ENCODE measurements at regions not wholly inside any gene's neighbourhood (a gene's known extent, or its start where the extent isn't known, plus 50 kb on each side); places are given as distances from the start of the nearest gene placed in this dataset.

DNA sequence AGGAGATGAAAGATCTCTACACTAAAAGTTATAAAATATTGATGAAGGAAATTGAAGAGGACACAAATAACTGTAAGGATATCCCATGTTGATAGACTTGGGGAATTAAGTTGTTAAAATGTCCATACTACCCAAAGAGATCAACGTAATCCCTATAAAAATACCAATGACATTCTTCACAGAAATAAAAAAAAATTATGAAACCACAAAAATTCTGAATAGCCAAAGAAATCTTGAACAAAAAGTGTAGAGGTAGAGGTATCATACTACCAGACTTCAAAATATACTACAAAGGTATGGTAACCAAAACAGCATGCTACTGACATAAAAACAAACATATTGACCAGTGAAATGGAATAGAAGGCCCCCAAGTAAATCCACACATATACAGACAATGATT is 71.5 kb upstream of the ELL2 start:
- H3K9me2 ChIP-seq, result 0 out of 2 replicates have a peak, but pooled peaks cover 6% of the 10 kb centered on the region
- H3K27ac ChIP-seq (ENCODE audit: low read depth in 2 of 2, low read length in 1 of 2), result no peak overlapping the region
- 0 out of 4 replicates have a peak, but pooled peaks cover 0 to 7% of the 10 kb centered on the region in 2 experiments for H3K4me1 ChIP-seq (ENCODE audit: control insufficient read depth in 1 of 2, insufficient read depth in 2 of 2, low read depth in 1 of 2, low read length in 1 of 2)
- no peaks in the 10 kb centered on the region for H3K36me3 ChIP-seq (replicated peaks in 1 of 2; ENCODE audit: control insufficient read depth in 1 of 2, insufficient read depth in 2 of 2, low read length in 1 of 2)
- no peak for TF ChIP-seq EP300 (IDR thresholded peaks at IDR 0.05; ENCODE audit: borderline replicate concordance in 1 of 2, low read depth in 1 of 2, low read length in 1 of 2)
- no peak for TF ChIP-seq RXRA (IDR thresholded peaks at IDR 0.05; ENCODE audit: borderline replicate concordance, low read depth)
- no peak for TF ChIP-seq YY1 (IDR thresholded peaks at IDR 0.05; ENCODE audit: low read depth)
- TF ChIP-seq, protein P1, sequence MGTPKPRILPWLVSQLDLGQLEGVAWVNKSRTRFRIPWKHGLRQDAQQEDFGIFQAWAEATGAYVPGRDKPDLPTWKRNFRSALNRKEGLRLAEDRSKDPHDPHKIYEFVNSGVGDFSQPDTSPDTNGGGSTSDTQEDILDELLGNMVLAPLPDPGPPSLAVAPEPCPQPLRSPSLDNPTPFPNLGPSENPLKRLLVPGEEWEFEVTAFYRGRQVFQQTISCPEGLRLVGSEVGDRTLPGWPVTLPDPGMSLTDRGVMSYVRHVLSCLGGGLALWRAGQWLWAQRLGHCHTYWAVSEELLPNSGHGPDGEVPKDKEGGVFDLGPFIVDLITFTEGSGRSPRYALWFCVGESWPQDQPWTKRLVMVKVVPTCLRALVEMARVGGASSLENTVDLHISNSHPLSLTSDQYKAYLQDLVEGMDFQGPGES (IDR thresholded peaks at IDR 0.05; ENCODE audit: low read depth, low read length), result no peak
- TF ChIP-seq TAF1 (IDR thresholded peaks at IDR 0.05; ENCODE audit: borderline replicate concordance, low read depth, low read length), result no peak
- DNase-seq, result no peak
- POLR2A ChIA-PET, result no interaction called here
- WGBS (ENCODE audit: low lambda C conversion rate), result 78% methylated on average over 1 of the region's 1 CpG
- no peak overlapping the region for H3K4me3 ChIP-seq (ENCODE audit: low read depth in 2 of 2, low read length in 1 of 2)
- H3K79me2 ChIP-seq (ENCODE audit: insufficient read depth), result no peaks in the 10 kb centered on the region
- no peak overlapping the region for H2AFZ ChIP-seq (ENCODE audit: low read depth)
- peaks cover 22% of the 10 kb centered on the region for H3F3A ChIP-seq (replicated peaks; ENCODE audit: insufficient read depth)
- no peaks in the 10 kb centered on the region for H3K27me3 ChIP-seq (ENCODE audit: insufficient read depth)
- no peak overlapping the region for H3K4me2 ChIP-seq
- CTCF ChIA-PET, result no interaction called here
- no peaks in the 10 kb centered on the region for H3K9me3 ChIP-seq
- H3K9ac ChIP-seq, result no peak overlapping the region
- no peaks in the 10 kb centered on the region for H4K20me1 ChIP-seq (ENCODE audit: insufficient read depth)

DNA sequence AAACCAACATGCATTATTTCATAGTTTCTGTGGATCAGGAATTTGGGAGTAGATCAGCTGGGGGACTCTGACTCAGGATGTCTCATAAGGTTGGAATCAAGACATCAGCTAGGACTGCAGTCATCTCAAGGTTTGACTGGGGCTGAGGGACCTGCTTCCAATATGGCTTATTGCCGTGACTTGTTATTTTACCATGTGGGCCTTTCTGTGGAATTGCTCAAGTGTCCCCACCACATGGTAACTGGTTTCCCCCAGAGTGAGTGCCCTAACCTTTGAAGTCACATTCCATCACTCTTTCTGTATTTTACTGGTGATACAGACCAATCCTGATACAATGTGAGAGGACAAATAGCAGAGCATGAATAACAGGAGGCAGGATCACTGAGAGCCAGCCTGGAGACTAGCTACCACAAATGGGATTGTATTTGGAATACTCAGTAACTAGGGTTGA is 70.2 kb upstream of the ELL2 start:
- Histone ChIP-seq H4K20me1 (ENCODE audit: insufficient read depth) (no peaks in the 10 kb centered on the region), H3K36me3 (replicated peaks in 1 of 2; ENCODE audit: control insufficient read depth in 1 of 2, insufficient read depth in 2 of 2, low read length in 1 of 2) (no peaks in the 10 kb centered on the region), H3K27me3 (ENCODE audit: insufficient read depth) (no peaks in the 10 kb centered on the region), H3K79me2 (ENCODE audit: insufficient read depth) (no peaks in the 10 kb centered on the region), H3K27ac (ENCODE audit: low read depth in 2 of 2, low read length in 1 of 2) (peak overlapping the region in 1 of 2 experiments; percentile 59; a peak in 2 of 4 replicates), H3K4me1 (ENCODE audit: control insufficient read depth in 1 of 2, insufficient read depth in 2 of 2, low read depth in 1 of 2, low read length in 1 of 2) (peaks cover 0 to 16% of the 10 kb centered on the region in 2 experiments; a peak in 2 of 4 replicates), H3K9me3 (no peaks in the 10 kb centered on the region), H3K4me2 (0 out of 2 replicates have a peak overlapping the region, but pooled peaks have one; percentile 14), H3F3A (replicated peaks; ENCODE audit: insufficient read depth) (peaks cover 32% of the 10 kb centered on the region), H2AFZ (ENCODE audit: low read depth) (no peak overlapping the region), H3K9me2 (0 out of 2 replicates have a peak, but pooled peaks cover 6% of the 10 kb centered on the region), H3K4me3 (ENCODE audit: low read depth in 2 of 2, low read length in 1 of 2) (no peak overlapping the region), H3K9ac (0 out of 2 replicates have a peak overlapping the region, but pooled peaks have one; percentile 17)
- ChIA-PET POLR2A (no interaction called here), CTCF (interaction anchor here (1.3 kb wide), 2 partner anchors 247 to 313 kb away, joined by 3 to 4 read pairs; no protein-coding TSS in a partner anchor)
- DNase-seq, result no peak
- WGBS (ENCODE audit: low lambda C conversion rate), result 86% methylated on average over 1 of the region's 1 CpG
- TF ChIP-seq FOSL2 (IDR thresholded peaks at IDR 0.05; ENCODE audit: borderline replicate concordance, low read depth) (peak; percentile 76), YY1 (IDR thresholded peaks at IDR 0.05; ENCODE audit: low read depth) (0 out of 2 replicates have a peak, but pooled peaks have one; percentile 21), TEAD4 (IDR thresholded peaks at IDR 0.05; ENCODE audit: borderline replicate concordance, insufficient read depth) (peak; percentile 31; the same call in 1 of the 2 replicates), JUND (IDR thresholded peaks at IDR 0.05) (peak; percentile 69), GABPA (IDR thresholded peaks at IDR 0.05; ENCODE audit: low read depth) (no peak), RCOR1 (IDR thresholded peaks at IDR 0.05; ENCODE audit: low read length) (no peak), TCF12 (IDR thresholded peaks at IDR 0.05) (peak; percentile 26; the same call in 1 of the 2 replicates), RXRA (IDR thresholded peaks at IDR 0.05; ENCODE audit: borderline replicate concordance, low read depth) (no peak), EZH2phosphoT487 (IDR thresholded peaks at IDR 0.05; ENCODE audit: borderline replicate concordance, low read depth) (no peak), EP300 (IDR thresholded peaks at IDR 0.05; ENCODE audit: borderline replicate concordance in 1 of 2, low read depth in 1 of 2, low read length in 1 of 2) (peak in 1 of 2 experiments; percentile 55; a peak in 1 of 4 replicates), CHD2 (IDR thresholded peaks at IDR 0.05; ENCODE audit: low read length, partially characterized antibody) (no peak)
- TF ChIP-seq, protein P2, sequence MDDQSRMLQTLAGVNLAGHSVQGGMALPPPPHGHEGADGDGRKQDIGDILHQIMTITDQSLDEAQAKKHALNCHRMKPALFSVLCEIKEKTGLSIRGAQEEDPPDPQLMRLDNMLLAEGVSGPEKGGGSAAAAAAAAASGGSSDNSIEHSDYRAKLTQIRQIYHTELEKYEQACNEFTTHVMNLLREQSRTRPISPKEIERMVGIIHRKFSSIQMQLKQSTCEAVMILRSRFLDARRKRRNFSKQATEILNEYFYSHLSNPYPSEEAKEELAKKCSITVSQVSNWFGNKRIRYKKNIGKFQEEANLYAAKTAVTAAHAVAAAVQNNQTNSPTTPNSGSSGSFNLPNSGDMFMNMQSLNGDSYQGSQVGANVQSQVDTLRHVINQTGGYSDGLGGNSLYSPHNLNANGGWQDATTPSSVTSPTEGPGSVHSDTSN (IDR thresholded peaks at IDR 0.05), result 0 out of 2 replicates have a peak, but pooled peaks have one; percentile 42
- TF ChIP-seq, protein P3, sequence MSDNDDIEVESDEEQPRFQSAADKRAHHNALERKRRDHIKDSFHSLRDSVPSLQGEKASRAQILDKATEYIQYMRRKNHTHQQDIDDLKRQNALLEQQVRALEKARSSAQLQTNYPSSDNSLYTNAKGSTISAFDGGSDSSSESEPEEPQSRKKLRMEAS (IDR thresholded peaks at IDR 0.05; ENCODE audit: low read depth), result peak; percentile 3; the same call in 1 of the 2 replicates
- TF ChIP-seq, protein P4, sequence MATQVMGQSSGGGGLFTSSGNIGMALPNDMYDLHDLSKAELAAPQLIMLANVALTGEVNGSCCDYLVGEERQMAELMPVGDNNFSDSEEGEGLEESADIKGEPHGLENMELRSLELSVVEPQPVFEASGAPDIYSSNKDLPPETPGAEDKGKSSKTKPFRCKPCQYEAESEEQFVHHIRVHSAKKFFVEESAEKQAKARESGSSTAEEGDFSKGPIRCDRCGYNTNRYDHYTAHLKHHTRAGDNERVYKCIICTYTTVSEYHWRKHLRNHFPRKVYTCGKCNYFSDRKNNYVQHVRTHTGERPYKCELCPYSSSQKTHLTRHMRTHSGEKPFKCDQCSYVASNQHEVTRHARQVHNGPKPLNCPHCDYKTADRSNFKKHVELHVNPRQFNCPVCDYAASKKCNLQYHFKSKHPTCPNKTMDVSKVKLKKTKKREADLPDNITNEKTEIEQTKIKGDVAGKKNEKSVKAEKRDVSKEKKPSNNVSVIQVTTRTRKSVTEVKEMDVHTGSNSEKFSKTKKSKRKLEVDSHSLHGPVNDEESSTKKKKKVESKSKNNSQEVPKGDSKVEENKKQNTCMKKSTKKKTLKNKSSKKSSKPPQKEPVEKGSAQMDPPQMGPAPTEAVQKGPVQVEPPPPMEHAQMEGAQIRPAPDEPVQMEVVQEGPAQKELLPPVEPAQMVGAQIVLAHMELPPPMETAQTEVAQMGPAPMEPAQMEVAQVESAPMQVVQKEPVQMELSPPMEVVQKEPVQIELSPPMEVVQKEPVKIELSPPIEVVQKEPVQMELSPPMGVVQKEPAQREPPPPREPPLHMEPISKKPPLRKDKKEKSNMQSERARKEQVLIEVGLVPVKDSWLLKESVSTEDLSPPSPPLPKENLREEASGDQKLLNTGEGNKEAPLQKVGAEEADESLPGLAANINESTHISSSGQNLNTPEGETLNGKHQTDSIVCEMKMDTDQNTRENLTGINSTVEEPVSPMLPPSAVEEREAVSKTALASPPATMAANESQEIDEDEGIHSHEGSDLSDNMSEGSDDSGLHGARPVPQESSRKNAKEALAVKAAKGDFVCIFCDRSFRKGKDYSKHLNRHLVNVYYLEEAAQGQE (IDR thresholded peaks at IDR 0.05; ENCODE audit: low read depth, low read length), result no peak

Measured in SK-N-SH (cell line).